Choroid plexus epithelial cell (primary cell): ENCODE measurements at regions not wholly inside any gene's neighbourhood (a gene's known extent, or its start where the extent isn't known, plus 50 kb on each side); places are given as distances from the start of the nearest gene placed in this dataset.
A peak's percentile ranks its signal among the peaks of the same experiment; 100 is the strongest.

Experiments
- DNase-seq: peaks from one replicate; pipeline ENCODE4 v3.0.0-alpha.2; 2010; ENCODE audit warnings: low read depth
- H3K4me3 ChIP-seq: 2 replicates; pipeline ENCODE4 v1.5.1; 2011; ENCODE audit warnings: low read depth, mild to moderate bottlenecking, control low read depth, low read length, moderate library complexity
- TF ChIP-seq, protein P1 (sequence below): conservative IDR thresholded peaks from 2 replicates; pipeline ENCODE4 v1.5.1; 2011; ENCODE audit warnings: low read depth, mild to moderate bottlenecking, control low read depth, inconsistent platforms, low read length, moderate library complexity

GRCh38 chr11:11082646-11083045, 224.8 kb upstream of the ZBED5 start:
- DNase-seq = peak; percentile 11
- TF ChIP-seq, protein P1, sequence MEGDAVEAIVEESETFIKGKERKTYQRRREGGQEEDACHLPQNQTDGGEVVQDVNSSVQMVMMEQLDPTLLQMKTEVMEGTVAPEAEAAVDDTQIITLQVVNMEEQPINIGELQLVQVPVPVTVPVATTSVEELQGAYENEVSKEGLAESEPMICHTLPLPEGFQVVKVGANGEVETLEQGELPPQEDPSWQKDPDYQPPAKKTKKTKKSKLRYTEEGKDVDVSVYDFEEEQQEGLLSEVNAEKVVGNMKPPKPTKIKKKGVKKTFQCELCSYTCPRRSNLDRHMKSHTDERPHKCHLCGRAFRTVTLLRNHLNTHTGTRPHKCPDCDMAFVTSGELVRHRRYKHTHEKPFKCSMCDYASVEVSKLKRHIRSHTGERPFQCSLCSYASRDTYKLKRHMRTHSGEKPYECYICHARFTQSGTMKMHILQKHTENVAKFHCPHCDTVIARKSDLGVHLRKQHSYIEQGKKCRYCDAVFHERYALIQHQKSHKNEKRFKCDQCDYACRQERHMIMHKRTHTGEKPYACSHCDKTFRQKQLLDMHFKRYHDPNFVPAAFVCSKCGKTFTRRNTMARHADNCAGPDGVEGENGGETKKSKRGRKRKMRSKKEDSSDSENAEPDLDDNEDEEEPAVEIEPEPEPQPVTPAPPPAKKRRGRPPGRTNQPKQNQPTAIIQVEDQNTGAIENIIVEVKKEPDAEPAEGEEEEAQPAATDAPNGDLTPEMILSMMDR = no peak
- no peak overlapping the region for H3K4me3 ChIP-seq

DNA sequence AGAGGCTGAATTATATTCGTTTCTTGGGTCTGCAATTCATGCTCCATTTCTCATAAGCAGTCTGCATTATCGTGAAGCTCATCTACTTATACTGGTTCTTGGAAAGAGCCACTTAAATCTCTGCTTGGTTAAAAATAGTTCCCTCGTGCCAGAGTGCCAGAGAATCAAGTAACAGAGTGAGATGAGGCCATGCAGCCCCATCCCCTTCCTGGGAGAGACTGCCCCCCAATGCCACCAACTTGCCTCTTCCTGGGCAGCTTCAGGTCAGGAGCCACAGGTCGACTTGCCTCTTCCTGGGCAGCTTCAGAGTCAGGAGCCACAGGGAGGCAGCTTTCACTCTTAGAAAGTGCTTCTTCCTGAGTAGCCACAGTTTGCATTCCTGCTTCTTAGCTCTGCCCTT, 223.9 kb upstream of the ZBED5 start:
- peak; percentile 5 for DNase-seq
- TF ChIP-seq, protein P1 = no peak
- no peak overlapping the region for H3K4me3 ChIP-seq

DNA sequence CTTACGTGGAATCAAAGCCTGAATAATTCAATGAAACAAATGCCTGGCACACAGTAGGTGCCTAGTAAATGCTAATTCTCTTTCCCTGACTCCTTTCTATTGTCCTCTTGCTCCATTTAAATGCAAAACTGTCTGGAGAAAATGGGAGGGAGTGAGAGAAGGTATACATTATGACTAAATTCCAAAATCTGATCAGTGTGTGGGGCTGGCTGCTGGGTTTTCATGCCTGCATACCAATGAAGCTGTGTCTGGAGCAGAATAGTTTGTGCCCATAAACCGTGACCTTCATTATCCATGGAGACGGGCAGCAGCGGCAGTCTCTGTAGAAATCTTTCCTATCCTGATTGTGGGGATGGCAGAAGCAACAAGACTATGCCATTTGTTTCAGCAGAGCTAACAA, 223.4 kb upstream of the ZBED5 start:
- no peak for DNase-seq
- no peak overlapping the region for H3K4me3 ChIP-seq
- TF ChIP-seq, protein P1 = no peak

GRCh38 chr11:11078344-11079086, 220.7 kb upstream of the ZBED5 start:
- TF ChIP-seq, protein P1 = peak; percentile 34
- DNase-seq = peak; percentile 54
- no peak overlapping the region for H3K4me3 ChIP-seq

- no peak overlapping the region for H3K4me3 ChIP-seq
- TF ChIP-seq, protein P1 = no peak
- no peak for DNase-seq
Measured at GRCh38 chr11:11077898-11078297, 220.0 kb upstream of the ZBED5 start.

- no peak overlapping the region for H3K4me3 ChIP-seq
- TF ChIP-seq, protein P1 = no peak
- DNase-seq = no peak
Measured at GRCh38 chr11:11076879-11077278, 219.0 kb upstream of the ZBED5 start.

- no peak overlapping the region for H3K4me3 ChIP-seq
- TF ChIP-seq, protein P1 = no peak
- DNase-seq = no peak
Measured at GRCh38 chr11:11076276-11076675, 218.4 kb upstream of the ZBED5 start.
